IgD-negative memory B cell (primary cell): ENCODE measurements at regions not wholly inside any gene's neighbourhood (a gene's known extent, or its start where the extent isn't known, plus 50 kb on each side); places are given as distances from the start of the nearest gene placed in this dataset.
A peak's percentile ranks its signal among the peaks of the same experiment; 100 is the strongest.
"Not testable (repeated sequence)": the region's sequence is repeated elsewhere in the genome, so short reads cannot be mapped to it uniquely, and the experiment has no call there.

Experiments
- H3K27ac Mint-ChIP-seq, 3 donors: one replicate each; pipeline ENCODE4 v1.8.0; 2020 to 2022; ENCODE audit warnings: mild to moderate bottlenecking in 3 of 3, mixed read lengths in 3 of 3, moderate library complexity in 1 of 3
- H3K27me3 Mint-ChIP-seq: one replicate; pipeline ENCODE4 v1.8.0; 2021; ENCODE audit warnings: mixed read lengths
- H3K36me3 Mint-ChIP-seq: one replicate; pipeline ENCODE4 v1.8.0; 2020; ENCODE audit warnings: mild to moderate bottlenecking, mixed read lengths
- H3K4me1 Mint-ChIP-seq, 3 donors: one replicate each; pipeline ENCODE4 v1.8.0; 2020 to 2022; ENCODE audit warnings: mixed read lengths in 3 of 3, mild to moderate bottlenecking in 1 of 3
- H3K4me3 Mint-ChIP-seq, 4 donors: one replicate each; pipeline ENCODE4 v1.8.0; 2020 to 2022; ENCODE audit warnings: mild to moderate bottlenecking in 4 of 4, mixed read lengths in 4 of 4, moderate library complexity in 3 of 4
- H3K9me3 Mint-ChIP-seq, 3 donors: one replicate each; pipeline ENCODE4 v1.8.0; 2020 to 2021; ENCODE audit warnings: mixed read lengths in 3 of 3, mild to moderate bottlenecking in 1 of 3

GRCh38 chr6:40889137-40889832, 149.7 kb downstream of the UNC5CL start:
- Mint-ChIP-seq H3K4me1 (no peaks in the 10 kb centered on the region), H3K27ac (no peak overlapping the region), H3K36me3 (no peaks in the 10 kb centered on the region), H3K27me3 (peaks cover 8% of the 10 kb centered on the region), H3K4me3 (no peak overlapping the region), H3K9me3 (peaks cover 0 to 2% (median 0%) of the 10 kb centered on the region in 3 donors)

GRCh38 chr6:40888456-40888990, 150.5 kb downstream of the UNC5CL start:
- peaks cover 0 to 4% (median 0%) of the 10 kb centered on the region in 3 donors for H3K9me3 Mint-ChIP-seq
- no peaks in the 10 kb centered on the region for H3K36me3 Mint-ChIP-seq
- H3K4me3 Mint-ChIP-seq, result no peak overlapping the region
- H3K4me1 Mint-ChIP-seq, result no peaks in the 10 kb centered on the region
- peaks cover 8% of the 10 kb centered on the region for H3K27me3 Mint-ChIP-seq
- H3K27ac Mint-ChIP-seq, result no peak overlapping the region

GRCh38 chr6:40887792-40888340, 151.2 kb downstream of the UNC5CL start:
- Mint-ChIP-seq H3K4me1 (no peaks in the 10 kb centered on the region), H3K36me3 (no peaks in the 10 kb centered on the region), H3K27me3 (peaks cover 8% of the 10 kb centered on the region), H3K4me3 (no peak overlapping the region), H3K27ac (no peak overlapping the region), H3K9me3 (peaks cover 0 to 4% (median 0%) of the 10 kb centered on the region in 3 donors)

- H3K4me1 Mint-ChIP-seq, result no peaks in the 10 kb centered on the region
- H3K9me3 Mint-ChIP-seq, result peaks cover 0 to 4% (median 0%) of the 10 kb centered on the region in 3 donors
- H3K4me3 Mint-ChIP-seq, result no peak overlapping the region
- no peaks in the 10 kb centered on the region for H3K36me3 Mint-ChIP-seq
- H3K27ac Mint-ChIP-seq, result no peak overlapping the region
- H3K27me3 Mint-ChIP-seq, result peaks cover 8% of the 10 kb centered on the region
Measured at GRCh38 chr6:40887079-40887791, 151.8 kb downstream of the UNC5CL start.

GRCh38 chr6:40885139-40885774, 153.8 kb downstream of the UNC5CL start:
- Mint-ChIP-seq H3K4me3 (no peak overlapping the region), H3K27me3 (peaks cover 7% of the 10 kb centered on the region), H3K36me3 (no peaks in the 10 kb centered on the region), H3K9me3 (peaks cover 0 to 1% (median 0%) of the 10 kb centered on the region in 3 donors), H3K4me1 (no peaks in the 10 kb centered on the region), H3K27ac (no peak overlapping the region)

- Mint-ChIP-seq H3K9me3 (peaks cover 4 to 6% (median 5%) of the 10 kb centered on the region in 3 donors), H3K4me3 (no peak overlapping the region), H3K4me1 (no peaks in the 10 kb centered on the region), H3K36me3 (peaks cover 1% of the 10 kb centered on the region), H3K27ac (peak overlapping the region in 1 of 3 donors; percentile 46), H3K27me3 (peaks cover 9% of the 10 kb centered on the region)
Measured at GRCh38 chr6:40882323-40882997, 156.6 kb downstream of the UNC5CL start.

GRCh38 chr6:40881501-40881900, 157.5 kb downstream of the UNC5CL start:
- Mint-ChIP-seq H3K36me3 (peaks cover 1% of the 10 kb centered on the region), H3K27me3 (peaks cover 17% of the 10 kb centered on the region), H3K4me3 (no peak overlapping the region), H3K27ac (no peak overlapping the region), H3K4me1 (no peaks in the 10 kb centered on the region), H3K9me3 (peaks cover 4 to 6% (median 5%) of the 10 kb centered on the region in 3 donors)

GRCh38 chr6:40880906-40881305, 158.1 kb downstream of the UNC5CL start:
- Mint-ChIP-seq H3K4me3 (no peak overlapping the region), H3K4me1 (no peaks in the 10 kb centered on the region), H3K9me3 (peaks cover 4 to 6% (median 5%) of the 10 kb centered on the region in 3 donors), H3K27ac (no peak overlapping the region), H3K36me3 (peaks cover 1% of the 10 kb centered on the region), H3K27me3 (peaks cover 15% of the 10 kb centered on the region)

- peaks cover 24% of the 10 kb centered on the region for H3K27me3 Mint-ChIP-seq
- H3K4me1 Mint-ChIP-seq, result no peaks in the 10 kb centered on the region
- no peak overlapping the region for H3K4me3 Mint-ChIP-seq
- peaks cover 4 to 6% (median 5%) of the 10 kb centered on the region in 3 donors for H3K9me3 Mint-ChIP-seq
- no peak overlapping the region for H3K27ac Mint-ChIP-seq
- H3K36me3 Mint-ChIP-seq, result peaks cover 3% of the 10 kb centered on the region
Measured at GRCh38 chr6:40879169-40879568, 159.9 kb downstream of the UNC5CL start.

- no peaks in the 10 kb centered on the region for H3K4me1 Mint-ChIP-seq
- no peak overlapping the region for H3K4me3 Mint-ChIP-seq
- peaks cover 4 to 5% (median 5%) of the 10 kb centered on the region in 3 donors for H3K9me3 Mint-ChIP-seq
- peaks cover 27% of the 10 kb centered on the region for H3K27me3 Mint-ChIP-seq
- no peak overlapping the region for H3K27ac Mint-ChIP-seq
- H3K36me3 Mint-ChIP-seq, result peaks cover 3% of the 10 kb centered on the region
Measured at GRCh38 chr6:40877362-40877761, 161.7 kb downstream of the UNC5CL start.

- Mint-ChIP-seq H3K9me3 (peaks cover 4 to 5% (median 5%) of the 10 kb centered on the region in 3 donors), H3K27ac (no peak overlapping the region), H3K4me3 (no peak overlapping the region), H3K27me3 (peaks cover 28% of the 10 kb centered on the region), H3K36me3 (peaks cover 3% of the 10 kb centered on the region), H3K4me1 (no peaks in the 10 kb centered on the region)
Measured at GRCh38 chr6:40876336-40876735, 162.7 kb downstream of the UNC5CL start.

GRCh38 chr6:40874495-40874894, 164.5 kb downstream of the UNC5CL start:
- H3K27ac Mint-ChIP-seq, result no peak overlapping the region
- no peak overlapping the region for H3K4me3 Mint-ChIP-seq
- H3K36me3 Mint-ChIP-seq, result peaks cover 3% of the 10 kb centered on the region
- H3K4me1 Mint-ChIP-seq, result no peaks in the 10 kb centered on the region
- H3K27me3 Mint-ChIP-seq, result peaks cover 25% of the 10 kb centered on the region
- H3K9me3 Mint-ChIP-seq, result peaks cover 3 to 5% (median 4%) of the 10 kb centered on the region in 3 donors

- peaks cover 1% of the 10 kb centered on the region for H3K36me3 Mint-ChIP-seq
- H3K4me3 Mint-ChIP-seq, result no peak overlapping the region
- no peaks in the 10 kb centered on the region for H3K4me1 Mint-ChIP-seq
- no peaks in the 10 kb centered on the region for H3K9me3 Mint-ChIP-seq
- no peak overlapping the region for H3K27ac Mint-ChIP-seq
- peaks cover 14% of the 10 kb centered on the region for H3K27me3 Mint-ChIP-seq
Measured at GRCh38 chr6:40871424-40871823, 167.6 kb downstream of the UNC5CL start.

- H3K9me3 Mint-ChIP-seq, H3K4me1 Mint-ChIP-seq, H3K27me3 Mint-ChIP-seq, H3K36me3 Mint-ChIP-seq, H3K4me3 Mint-ChIP-seq, H3K27ac Mint-ChIP-seq: not testable (repeated sequence)
Measured at GRCh38 chr6:40868089-40868865, 170.7 kb downstream of the UNC5CL start.
